ENCODE measurements at regions not wholly inside any gene's neighbourhood (a gene's known extent, or its start where the extent isn't known, plus 50 kb on each side); places are given as distances from the start of the nearest gene placed in this dataset.
"Not testable (repeated sequence)": the region's sequence is repeated elsewhere in the genome, so short reads cannot be mapped to it uniquely, and the experiment has no call there.

DNA sequence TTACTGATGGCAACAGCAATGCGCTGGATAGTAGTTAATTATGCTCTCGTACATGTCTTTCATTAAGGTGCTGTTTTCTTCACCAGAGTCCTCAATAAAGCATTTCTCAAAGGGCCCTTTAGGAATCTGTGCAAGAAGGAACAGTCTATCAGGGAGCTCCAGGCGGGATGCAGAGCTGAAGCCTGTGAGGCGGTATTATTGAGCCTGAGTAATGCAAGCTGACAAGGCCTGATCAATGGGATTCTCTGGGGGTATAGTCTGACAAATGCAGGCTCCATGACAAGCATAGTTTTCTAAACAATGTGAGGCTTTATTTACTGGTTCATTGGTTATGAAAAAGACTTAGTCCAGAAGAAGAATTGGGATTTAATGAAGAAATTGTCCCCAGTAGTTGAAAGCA is 530.9 kb upstream of the CBLB start:
- no peak for ATAC-seq
- DNase-seq = no peak

DNA sequence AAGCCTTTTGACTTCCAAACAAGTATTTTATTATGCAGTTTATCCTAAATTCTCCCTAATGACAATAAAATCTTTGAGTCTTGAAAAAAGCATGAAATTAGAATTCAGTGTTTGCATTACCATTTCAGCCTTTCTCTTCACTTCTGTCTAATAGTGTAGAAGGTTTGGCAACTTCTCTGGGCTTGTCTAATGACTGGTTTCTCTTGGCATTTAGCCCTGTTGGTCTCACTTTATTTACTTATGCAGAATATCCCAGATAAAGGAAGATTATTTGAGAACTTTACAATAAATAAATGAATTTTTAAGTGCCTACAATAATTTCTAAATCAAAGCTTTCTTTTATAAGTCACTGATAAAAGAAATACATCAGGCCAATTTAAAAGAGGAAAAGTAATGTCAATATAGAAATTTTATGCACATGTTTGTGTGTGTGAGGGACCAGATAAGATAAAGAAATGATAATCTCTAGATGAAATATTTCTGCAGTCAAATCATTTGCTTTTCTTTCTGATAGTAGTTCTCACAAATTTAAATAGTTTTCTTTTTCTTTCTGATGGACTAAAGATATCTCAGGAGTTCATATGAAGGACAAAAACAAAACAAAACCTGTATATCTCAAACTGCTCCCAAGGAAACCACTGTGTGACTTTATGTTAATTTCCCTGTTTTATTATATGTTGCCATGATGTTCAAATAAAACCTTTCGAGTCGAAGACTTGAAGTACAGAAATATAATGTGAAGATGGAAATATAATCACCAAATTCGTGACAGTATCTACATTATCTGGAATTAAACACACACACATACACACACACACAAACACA is 533.1 kb upstream of the CBLB start:
- DNase-seq = no peak
- no peak for ATAC-seq

DNA sequence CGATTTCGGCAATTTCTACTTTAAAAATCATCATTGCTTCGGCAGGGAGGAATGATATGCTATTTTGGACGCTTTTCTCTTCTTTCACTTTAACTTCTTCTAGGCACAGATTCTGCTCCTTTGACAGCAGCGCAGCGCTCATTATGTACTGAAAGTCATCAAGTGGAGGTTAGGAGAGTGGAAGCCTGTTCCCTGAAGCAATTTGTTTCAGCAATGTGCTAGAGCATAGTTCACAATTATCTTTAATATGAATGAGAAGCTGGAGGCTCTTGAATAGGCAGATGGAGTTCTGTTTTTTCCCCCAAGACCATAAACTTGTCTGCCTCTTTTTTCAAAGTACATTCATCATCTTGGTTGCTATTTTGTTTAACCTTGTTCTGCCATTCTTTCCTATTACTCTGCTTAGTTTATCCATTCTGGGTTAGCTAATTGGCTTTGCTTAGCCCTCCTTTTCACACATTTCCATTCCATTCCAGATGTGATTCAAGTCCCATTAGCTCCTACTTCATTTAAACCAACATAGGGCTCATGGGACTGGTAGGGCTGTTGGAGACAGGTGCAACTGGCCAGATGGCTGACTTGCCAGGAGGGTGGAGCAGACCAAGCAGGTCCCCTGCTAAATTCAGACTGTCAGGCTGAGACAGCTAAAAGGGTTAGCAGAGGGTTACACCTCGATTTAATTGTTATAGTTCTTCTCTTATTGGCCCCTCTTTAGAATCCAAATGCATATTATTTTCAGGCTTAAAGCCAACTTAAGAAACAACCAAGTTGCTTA is 534.7 kb upstream of the CBLB start:
- DNase-seq (no peak), ATAC-seq (no peak)

DNA sequence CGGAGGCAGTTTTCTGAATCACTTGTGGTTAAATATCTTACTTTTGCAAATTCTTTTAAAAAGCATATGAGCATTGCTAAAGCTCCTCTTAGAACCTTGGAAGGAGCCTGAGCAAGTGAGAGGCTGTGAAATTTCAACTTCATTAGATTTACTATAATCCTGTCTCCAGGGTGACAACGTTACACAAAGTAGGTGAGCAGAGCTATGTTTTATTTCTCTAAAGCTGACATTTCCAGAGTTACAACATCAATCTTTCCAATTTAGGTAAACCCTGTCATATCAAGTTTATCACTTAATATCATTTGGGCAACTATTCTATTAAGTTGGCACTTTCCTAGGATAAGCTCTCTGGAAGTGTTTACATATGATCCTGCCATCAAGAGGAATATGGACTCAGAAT is 544.9 kb upstream of the CBLB start:
- no peak for ATAC-seq
- no peak for DNase-seq

DNA sequence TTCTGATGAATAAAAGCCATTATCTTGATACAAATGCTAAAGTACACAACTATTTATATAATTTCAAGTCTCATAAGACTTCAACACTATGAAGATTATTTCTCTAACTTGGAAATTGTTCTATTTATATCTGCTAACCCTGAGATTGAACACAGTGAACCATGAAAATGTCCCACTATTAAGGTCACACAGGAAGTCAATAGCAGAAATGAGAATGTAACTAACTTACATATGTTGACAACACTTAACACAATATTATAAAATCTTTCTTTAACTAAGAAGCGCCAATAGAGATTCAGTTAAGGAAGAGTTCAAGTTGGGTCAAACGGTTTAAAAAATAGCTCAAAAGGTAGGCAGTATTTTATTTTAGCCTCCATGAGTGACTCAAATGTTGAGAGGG is 551.8 kb upstream of the CBLB start:
- ATAC-seq (no peak), DNase-seq (no peak)

DNA sequence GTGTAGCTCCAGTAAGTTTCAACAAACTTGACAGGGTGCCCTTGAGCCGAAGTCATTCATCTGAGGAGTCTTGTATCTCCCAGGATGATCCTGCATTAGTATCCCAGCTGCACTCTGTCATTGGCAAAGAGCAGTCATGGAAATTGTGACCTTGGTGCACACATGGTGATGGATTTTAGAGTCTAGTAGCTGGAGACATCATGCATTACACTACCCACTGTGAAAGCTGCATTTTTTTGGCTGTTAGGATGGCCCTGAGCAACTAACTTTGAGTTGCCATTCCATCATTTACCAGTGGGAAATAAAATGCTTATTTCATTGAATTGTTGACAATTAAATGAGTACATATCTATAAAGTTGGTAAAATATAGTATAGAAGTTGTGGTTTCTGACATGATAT is 552.6 kb upstream of the CBLB start:
- DNase-seq (no peak), ATAC-seq (no peak)

DNA sequence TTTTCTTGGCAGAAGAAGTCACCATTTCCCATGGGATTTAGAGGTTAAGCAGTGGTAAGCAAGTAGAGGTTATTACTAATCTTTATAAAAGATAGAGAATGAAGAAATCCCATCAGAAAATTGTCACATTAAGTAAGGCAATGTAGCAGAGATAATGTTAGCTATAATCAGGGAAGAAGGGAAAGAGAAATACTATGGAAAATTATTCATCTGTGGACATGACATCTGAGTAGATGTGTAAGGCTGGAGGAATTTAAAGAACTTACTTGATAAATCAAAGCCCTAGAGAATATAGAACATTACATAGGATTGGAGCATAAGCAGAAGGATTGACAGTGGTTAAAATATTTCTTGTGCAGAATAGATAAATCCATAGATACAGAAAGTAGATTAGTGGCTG is 553.1 kb upstream of the CBLB start:
- DNase-seq = no peak
- no peak for ATAC-seq

DNA sequence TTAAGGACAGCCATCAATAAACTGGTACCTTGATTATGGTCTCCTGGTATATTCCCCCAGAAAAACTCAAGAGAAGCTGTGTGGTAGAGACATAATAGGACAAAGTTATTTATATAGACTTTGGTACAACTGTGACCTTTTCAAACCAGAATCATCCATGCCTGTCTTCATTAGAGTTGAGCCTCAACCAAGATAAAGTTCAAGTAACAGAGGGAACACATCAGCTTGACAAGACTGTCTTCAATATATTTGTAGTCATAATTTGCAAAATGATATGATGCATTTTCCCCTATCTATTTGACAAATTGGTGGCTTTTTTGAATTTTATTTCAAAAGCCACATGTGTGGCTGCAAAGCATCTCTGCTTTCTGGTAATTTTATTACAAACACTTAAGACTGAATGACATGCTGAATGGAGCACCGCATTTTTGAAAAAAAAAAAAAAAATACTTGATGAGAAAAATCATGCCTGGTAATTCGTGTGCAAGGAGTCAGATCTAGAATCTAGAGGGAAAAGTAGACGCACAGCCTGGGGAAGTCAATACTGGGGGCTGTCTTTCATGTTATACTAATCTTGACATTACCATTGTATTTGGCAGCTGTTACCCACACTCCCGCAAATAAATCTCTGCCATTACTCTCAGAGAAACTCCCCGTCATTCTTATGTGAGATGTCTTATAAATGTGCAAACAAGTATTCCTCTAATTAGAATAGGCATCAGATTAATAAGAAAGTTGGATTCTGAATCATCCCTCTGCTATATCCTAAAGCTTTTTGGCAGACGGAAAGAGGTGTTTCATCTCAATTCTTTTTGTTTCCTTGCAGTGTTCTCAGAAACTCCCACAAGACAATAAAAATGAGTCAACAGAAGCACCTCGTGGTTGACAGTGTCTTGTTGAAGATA is 554.8 kb upstream of the CBLB start:
- no peak for DNase-seq
- ATAC-seq = peak; percentile 76

DNA sequence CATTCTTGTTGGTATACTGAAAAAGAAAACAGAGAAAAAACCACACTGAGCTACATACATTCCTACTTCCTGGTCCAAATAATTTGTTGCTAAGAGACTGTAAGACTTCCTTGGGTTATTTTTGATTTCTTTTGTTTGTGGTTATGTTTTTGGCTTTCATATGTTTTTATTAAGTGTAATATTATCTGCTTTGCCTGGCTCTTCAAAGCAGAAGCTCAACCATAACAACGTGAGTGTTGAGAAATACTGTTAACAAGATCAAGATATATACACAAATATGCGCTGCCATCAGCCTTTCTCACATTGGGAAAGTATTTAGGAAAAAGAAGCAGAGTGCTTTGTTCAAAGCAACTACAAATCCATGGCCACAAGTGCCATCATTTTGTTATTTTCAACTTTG is 556.2 kb upstream of the CBLB start:
- ATAC-seq = no peak
- DNase-seq = no peak

DNA sequence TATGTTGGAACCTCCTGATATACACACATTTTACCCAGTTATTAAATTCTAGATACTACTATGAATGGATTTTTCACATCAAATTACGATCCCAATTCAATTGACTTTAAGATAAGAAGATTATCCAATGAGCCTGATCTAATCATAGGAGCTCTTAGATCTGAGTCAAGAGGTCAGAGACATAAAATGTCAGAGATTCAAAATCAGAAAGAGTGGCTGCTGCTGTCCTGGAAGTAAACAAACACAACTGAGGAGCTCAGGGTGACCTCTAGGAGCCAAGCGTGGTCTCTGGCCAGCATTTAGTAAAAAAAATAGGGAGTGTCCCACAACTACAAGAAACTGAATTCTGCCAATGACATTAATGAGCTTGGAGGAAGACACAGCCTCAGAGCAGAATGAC is 557.1 kb upstream of the CBLB start:
- ATAC-seq (no peak), DNase-seq (no peak)

DNA sequence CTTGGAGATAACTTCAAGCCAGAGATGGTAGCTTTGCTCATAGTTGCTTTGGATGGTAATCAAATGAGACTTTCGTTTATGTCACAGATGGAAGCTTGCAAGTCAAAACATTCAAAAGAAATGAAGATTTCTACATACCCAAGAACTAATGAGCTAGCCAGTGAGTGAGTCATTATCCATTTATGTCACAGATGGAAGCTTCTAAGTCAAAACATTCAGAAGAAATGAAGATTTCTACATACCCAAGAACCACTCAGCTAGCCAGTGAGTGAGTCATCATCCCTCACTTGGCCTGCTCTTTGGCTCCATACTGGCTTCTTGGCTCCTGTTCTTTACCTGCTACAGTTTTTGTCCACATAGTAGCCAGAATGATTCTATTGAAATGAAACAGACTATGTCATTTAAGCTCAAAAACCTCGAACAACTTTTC is 559.8 kb upstream of the CBLB start:
- peak; percentile 84 for ATAC-seq
- peak; percentile 33 for DNase-seq

DNA sequence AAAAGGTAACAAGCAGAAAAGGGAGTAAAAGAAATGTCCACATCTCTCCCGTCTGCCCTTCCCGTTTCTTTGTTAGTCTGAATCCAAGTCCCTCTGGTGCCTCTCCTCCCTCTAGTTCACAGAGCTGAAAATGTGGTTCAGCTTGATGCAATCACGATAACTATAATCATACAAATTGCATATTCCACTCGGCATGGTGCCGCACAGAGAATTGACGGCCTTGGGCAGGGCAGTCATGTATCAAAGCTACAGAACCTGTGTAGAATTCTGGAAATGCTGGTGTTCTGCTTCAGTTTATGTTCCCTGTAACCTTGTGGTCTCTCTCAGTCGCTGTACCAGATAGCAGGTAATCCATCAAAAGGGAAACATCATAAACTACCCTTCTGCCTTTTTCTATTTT is 562.9 kb upstream of the CBLB start:
- no peak for ATAC-seq
- DNase-seq = no peak

DNA sequence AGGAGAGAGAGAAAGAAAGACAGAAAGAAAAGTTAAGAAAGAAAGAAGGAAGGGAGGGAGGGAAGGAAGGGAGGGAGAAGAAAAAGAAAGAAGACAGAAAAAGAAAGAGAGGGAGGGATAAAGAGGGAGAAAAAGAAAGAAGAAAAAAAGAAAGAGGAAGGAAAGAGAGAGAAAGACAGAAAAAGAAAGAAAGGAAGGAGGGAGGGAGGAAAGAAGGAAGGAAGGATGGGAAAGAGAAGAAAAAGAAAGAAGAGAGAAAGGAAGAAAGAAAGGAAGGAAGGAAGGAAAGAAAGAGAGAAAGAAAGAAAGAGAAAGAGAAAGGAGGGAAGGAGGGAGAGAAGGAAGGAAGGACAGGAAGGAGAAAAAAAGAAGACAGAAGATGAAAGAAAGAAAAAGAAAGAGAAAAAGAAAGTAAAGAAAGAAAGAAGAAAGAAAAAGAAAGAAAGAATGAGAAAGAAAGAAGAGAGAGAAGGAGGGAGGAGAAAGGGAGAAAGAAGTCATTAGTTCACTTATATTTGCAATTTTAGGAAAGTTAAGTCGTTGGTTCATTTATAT is 567.2 kb upstream of the CBLB start:
- no peak for ATAC-seq

DNA sequence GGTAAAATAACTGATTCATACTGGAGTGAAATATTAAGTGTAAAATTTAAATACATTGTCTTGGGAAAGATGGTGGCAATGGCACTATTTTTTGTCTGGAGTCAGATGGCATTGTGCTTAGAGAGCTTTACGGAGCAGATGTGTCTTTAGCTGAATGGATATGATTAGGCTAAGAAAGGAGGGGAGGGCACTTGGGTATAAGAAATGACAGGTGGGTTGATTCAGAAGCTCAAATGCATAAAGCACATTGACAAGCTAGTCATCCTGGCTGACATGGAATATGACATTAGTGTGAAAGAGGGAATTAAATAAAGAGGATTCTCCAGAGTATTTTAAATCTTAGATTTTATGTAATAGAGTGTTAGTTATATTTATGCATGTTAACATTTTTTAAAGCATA is 570.1 kb upstream of the CBLB start:
- DNase-seq (no peak), ATAC-seq (no peak)

More for the DNA sequence above, 567.2 kb upstream of the CBLB start:
- DNase-seq = no peak

DNA sequence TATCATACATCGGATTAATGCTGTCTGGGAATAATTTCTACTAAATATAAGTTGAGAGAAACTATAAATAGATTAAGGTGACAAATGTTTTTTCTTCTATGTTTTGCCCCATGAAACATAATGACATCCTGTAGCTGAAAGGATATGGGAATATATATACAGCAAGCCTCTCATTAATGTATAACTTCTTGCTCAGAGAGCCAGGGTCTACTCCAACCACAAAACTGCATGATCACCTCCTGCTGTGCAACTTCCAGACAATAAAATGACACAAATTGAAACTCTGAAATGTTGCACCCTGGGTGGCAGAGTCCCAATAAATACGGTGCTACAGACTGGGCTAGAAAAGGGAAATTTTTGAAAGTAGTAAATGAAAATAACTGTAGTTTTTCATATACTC is 571.9 kb upstream of the CBLB start:
- ATAC-seq = no peak

DNA sequence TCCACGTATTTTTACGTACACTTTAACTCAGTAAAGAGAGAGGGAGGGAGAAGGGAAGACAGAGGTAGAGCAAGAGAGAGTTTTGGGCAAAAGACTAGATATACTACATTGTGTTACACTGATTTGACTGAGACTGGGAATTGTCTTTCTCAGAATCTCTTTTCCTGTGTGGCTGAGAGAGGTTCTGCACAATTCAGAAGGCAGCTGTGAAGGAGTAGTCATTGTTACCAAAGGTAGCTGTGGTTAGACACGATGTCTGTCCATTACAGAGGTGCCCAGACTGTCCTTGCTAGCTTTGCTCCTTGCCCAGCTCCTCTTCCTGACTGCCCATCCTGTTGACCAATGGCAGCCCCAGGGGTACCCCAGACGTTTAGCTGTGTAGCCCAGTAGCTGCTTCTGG is 577.5 kb upstream of the CBLB start:
- ATAC-seq = no peak
- DNase-seq = no peak

More for the DNA sequence above, 571.9 kb upstream of the CBLB start:
- DNase-seq = no peak

DNA sequence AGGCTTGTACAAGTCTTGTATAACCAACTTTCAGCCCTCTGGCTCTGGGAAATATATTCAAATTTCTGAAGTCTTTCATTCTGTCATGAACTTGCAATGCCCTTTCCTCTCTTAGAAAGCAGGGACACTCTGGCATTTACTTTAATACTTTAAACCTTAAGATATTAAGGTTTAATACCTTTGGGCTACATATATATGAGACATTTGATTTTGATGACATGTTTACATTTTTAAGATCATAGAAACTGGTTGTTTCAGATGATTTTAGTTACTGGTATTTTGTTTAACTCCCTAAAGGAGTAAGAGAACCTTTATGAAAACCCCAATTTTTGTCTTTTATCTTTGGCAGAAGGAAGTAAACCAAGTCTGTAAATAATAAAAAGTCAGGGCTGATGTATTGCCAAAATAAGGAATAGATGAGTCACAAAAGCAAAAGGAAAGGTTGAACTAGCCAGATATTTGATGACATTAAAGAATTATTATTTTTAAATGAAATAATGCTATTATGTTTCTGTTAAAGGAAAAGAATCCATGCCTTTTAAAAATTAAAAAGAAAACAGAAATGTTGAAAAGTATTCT is 579.0 kb upstream of the CBLB start:
- DNase-seq (no peak), ATAC-seq (no peak)

DNA sequence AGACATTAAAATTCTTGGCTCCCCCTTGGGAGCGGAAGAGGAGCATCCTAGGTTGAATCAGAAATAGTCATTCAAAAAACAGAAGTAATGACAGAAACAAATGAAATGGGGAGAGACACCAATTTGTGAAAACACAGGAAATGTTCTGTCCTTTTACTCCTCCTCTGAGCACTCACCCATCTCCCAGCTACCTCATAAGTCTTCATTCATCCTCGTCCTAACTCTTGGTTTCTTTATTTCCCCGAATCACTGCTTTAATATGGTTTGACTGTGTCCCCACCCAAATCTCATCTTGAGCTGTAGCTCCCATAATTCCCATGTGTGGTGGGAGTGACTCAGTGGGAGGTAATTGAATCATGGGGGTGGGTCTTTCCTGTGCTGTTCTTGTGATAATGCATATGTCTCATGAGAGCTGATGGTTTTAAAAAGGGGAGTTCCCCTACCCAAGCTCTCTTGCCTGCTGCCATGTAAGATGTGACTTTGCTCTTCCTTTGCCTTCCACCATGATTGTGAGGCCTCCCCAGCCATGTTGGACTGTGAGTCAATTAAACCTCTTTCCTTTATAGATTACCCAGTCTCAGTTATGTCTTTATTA is 579.7 kb upstream of the CBLB start:
- ATAC-seq, DNase-seq: not testable (repeated sequence)

DNA sequence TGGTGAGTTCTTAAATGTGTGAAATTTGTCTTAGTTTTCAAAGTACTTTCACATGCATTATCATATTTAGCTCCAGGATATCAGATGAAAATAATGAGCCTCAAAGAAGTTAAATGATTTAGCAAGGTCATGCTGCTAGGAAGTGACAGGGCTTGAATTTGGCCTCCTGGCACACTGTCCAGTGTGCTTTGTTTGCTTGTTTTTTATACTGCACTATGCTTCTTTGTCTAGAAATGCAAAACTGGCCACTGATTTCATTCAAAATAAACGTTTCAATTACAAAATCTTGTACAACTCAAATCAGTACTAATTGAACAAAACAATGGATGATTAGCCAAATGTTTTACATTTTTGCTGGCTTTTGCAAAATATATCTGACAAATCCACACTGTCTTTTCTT is 583.3 kb upstream of the CBLB start:
- DNase-seq (no peak), ATAC-seq (no peak)

DNA sequence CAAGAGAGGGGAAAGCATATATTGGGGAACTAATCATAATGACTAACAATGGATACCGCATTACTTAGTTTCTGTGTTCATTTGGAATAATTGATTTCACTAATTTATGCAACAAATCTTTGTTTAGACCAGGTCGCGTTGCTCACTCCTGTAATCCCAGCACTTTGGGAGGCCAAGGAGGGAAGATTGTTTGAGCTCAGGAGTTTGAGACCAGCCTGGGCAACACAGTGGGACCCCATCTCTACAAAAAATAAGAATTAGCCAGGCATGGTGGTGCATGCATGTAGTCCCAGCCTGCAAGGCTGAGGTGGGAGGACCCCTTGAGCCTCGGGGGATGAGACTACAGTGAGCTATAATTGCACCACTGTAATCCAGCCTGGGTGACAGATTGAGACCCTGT is 585.7 kb upstream of the CBLB start:
- ATAC-seq (no peak), DNase-seq (no peak)
